ENCODE measurements at regions not wholly inside any gene's neighbourhood (a gene's known extent, or its start where the extent isn't known, plus 50 kb on each side); places are given as distances from the start of the nearest gene placed in this dataset.
A peak's percentile ranks its signal among the peaks of the same experiment; 100 is the strongest.

DNA sequence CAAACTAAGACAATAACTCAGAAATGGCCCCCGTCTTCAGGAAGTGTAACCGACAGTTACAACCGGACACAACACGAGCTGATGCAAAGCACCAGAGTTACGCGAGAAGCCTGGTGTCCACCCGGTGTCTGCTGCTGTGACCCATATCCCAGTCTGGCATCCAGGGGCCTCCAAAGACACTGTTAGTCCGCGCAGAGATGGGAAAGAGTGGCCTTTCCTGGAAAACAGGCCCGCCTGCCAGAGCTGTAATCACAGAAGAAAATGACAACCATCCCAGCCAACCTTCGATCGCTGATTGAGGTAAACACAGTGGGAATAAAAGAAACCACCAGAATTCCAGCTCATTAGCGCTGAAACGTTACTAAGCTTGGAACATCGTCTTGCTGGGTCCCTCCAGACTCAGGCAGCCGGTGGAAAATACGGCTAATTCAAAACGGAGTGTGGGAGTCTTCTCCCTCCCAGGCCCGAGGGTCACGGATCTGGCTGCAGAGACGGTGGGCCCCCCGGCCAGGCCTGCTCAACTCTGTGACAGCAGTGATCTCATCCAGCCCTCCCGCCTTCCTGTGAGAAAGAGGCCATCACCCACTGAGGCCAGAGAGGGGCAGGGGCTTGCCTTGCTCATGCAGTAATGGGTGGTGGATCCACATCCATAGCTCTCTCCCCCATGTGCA, 273.9 kb upstream of the RTL1 start:
- DNase-seq (ENCODE audit: extremely low read depth in 1 of 11, low read depth in 9 of 11, low spot score in 4 of 11), result peak in 8 of 11 donors; percentile 15 to 49 (median 36)

DNA sequence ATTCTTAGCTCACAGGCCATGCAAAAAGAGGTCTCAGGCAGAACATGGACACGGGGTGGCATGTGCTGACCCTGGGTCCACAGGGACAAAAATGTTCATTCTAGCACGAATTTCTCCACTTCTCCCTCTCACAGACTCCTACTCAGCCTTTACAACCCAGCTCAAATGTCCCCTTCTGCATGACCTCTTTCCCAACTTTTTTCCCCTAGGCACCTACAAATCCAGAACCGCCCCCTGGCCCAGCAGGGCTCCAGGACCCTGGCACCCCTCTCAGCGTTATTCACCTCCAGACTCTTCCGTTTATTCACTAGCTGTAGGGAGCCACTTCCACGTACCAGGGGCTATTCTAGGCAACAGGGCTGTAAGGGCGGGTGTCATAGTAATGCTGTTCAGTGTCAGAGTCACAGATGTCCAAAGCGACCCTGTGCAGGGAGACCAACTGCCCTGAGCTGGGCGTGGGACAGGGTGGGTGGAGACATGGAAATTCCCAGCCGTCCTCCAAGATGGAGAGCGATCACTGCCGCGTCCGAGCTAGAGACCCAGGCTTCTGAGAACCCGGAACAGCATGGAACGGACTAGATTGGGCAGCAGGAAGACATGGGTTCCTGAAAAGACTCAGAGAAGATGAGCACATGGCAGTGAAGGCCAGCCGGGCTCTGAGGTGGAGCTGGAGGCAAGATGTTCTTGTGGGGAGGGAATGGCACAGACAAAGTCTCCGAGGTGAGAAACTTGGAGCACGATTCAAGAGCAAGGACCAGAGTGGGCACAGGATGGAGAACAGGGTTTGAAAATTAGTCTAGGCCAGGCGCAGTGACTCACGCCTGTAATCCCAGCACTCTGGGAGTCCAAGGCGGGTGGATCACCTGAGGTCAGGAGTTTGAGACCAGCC, 274.9 kb upstream of the RTL1 start:
- DNase-seq (ENCODE audit: extremely low read depth in 1 of 11, low read depth in 9 of 11, low spot score in 4 of 11), result no peak

DNA sequence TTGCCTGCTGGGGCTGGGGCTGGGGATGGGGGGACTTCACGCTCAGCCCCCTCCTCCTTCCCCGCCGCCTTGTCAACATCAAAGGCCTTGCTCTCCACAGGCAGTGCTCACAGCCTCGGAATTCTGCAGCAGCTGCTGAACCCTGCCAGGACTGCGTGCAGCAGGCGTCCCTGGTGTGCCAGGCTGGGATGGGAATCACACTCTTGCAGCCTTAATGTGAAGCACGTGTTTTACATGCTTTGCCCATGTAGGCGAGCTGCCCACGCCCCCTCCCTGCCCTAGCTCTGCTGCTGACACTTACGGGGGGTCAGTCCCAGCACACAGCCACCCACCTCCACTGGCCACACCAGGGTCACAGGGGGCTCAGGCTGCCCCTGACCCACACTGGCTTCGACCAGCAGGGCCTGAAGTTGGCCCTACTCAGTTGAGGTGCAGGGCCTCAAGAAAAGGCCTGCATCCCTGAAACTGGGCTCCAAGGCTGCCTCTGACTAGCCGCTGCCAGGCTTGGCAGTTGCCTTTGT, 276.2 kb upstream of the RTL1 start:
- DNase-seq (ENCODE audit: extremely low read depth in 1 of 11, low read depth in 9 of 11, low spot score in 4 of 11), result no peak

DNA sequence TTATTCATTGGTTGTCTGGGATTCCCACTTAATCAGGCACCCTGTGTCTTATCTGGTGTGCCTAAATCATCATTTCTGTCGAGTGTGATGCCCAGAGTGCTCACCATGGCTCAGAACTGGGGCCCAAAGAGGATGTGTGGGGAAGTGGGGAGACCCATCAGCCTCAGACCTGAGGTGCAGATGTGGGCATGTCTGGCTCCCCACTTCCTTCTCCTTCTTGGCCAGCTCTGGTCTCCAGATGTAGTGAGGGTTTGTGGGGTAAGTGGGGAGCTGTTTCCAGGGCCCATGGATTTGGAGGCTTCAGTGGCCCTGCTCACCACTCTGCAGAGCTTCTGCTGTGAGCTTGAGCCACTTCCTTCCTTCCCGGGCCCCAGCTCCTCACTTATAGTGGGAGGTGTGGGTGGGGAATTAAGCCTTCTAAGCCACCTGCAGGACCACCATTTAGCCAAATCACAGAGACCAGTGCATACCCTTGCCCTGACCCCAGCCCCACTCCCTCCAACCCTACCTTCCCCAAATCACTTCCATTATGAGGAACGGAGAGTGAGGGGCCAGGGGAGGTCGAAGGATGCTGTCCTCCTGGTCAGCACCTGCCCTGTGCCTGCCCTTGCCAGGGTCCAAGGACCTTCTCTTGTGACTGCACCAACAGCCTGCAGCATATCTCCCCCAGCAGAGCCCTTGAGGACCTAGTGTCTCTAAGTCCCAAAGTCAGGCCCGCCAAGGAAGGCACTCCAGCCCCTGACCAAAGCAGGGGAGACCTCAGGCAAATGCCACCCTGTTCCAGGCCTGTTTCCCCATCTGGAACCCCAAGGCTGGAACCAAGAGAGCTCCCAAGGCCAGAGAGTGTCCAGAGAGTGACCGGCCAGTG, 278.2 kb upstream of the RTL1 start:
- no peak for DNase-seq (ENCODE audit: extremely low read depth in 1 of 11, low read depth in 9 of 11, low spot score in 4 of 11)

DNA sequence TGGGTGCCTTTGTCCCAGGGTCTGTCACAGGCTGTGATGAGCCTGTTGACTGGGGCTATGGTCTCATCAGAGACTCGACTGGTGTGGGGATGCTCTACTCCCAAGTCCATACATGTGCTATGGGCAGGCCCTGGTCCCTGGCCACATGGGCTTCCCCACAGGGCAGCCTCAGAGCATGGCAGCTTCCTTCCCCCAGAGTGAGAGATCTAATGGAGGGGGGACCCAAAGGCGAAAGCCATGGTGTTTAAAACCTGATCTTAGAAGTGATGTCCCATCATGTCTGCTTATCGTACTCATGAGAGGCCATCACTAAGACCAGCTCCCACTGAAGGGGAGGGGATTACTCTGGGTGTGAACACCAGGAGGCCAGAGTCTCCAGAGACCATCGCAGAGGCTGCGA, 279.0 kb upstream of the RTL1 start:
- no peak for DNase-seq (ENCODE audit: extremely low read depth in 1 of 11, low read depth in 9 of 11, low spot score in 4 of 11)

DNA sequence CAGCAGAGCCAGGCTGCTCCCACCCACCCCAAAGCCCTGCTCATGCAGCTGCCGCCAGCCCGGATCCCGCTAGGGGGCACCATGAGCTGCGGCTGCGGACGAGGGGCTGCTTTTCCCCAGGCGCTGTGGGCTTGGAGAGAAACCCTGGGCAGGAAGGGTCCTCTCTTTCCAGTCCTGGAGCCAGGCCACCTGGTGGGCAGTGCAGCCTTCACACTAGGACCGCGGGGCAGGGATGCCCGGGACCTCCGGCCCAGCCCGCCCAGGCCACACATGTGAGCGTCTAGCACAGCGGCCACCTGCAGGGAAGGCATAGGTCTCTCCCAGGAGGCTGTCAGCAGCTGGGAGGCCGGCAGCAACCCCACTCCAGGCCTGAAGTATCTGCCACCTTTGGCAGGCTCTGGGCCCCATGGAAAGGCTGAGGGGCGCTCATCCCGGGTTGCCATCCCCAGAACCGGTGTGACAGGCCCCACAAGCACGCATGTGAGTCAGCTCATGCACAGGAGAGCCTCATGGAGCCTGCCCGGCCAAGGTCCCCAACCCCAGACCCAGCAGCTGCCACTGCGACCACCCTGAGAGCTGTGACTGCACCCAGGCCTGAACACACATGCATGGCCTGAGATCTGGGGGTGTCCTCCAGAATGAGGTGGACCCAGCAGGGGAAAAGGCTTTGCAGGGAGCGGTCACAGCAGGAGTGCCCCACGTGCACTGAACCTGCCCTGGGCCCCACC, 280.0 kb upstream of the RTL1 start:
- DNase-seq (ENCODE audit: extremely low read depth in 1 of 11, low read depth in 9 of 11, low spot score in 4 of 11), result peak in 10 of 11 donors; percentile 23 to 54 (median 40)

DNA sequence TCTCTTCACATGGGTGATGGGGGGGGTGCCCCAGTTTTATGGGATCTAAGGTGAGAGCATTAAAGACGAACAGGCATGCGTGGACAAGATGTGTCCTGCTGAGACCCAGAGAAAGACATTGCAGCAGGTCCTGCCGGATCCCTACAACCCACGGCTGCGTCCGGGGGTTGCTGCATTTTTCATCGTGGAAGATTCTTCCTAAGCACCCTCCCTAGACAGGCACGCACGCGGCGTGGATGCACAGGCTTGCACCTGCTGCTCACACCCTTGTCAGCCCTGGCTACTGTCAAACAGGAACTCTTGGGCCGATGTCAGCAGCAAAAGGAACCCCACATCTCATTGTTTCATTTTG, 280.6 kb upstream of the RTL1 start:
- DNase-seq (ENCODE audit: extremely low read depth in 1 of 11, low read depth in 9 of 11, low spot score in 4 of 11), result no peak

DNA sequence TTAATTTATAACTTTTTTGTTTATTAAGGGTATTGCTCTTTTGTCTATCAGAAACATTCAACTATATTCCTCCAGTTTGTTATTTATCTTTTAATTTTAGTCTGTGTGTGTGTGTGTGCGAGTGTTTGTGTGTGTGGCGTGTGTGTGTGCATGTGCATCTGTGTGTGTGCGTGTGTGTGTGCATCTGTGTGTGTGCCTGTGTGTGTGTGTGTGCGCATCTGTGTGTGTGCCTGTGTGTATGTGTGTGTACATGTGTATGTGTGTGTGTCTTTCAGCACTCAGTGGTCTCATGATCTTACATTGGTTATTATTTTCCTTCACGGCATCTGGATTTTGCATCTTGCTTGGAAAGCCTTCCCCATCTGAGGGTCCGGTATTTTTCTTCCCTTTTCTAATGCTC, 281.1 kb upstream of the RTL1 start:
- DNase-seq (ENCODE audit: extremely low read depth in 1 of 11, low read depth in 9 of 11, low spot score in 4 of 11), result no peak

DNA sequence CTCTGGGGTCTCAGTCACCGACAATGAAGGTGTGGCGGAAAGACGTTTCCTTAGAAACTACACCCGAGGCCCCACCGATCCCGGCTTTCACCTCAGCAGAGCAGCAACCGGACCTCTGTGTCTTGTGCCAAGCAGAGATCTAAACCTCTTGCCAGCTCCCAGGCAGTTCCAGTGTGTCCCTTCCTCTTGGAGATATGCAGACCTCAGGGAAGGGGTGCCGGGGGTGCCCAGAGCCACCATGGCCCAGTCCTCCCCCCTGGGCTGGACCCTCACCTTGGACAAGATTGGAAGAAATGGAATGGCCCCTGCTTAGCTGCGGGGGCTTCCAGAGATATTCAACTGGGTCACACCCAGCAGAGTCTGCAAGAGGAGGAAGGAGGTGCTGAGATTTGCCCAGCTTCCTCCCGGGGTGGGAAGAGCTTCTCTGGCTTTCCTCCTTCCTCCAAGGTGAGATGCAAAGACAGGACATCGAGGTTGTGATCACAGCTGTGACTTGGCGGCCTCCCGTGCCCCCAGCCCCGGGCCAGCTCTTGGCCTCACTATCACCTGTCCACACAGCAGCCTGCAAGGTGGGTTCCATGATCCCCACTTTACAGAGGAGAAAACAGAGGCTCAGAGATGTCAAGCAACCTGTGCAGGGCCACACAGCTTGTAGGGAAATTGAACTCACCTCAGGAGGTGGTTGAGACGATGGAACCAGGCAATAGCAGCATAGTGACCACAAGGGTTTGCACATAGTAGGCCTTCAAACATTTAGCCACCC, 281.7 kb upstream of the RTL1 start:
- DNase-seq (ENCODE audit: extremely low read depth in 1 of 11, low read depth in 9 of 11, low spot score in 4 of 11), result no peak

DNA sequence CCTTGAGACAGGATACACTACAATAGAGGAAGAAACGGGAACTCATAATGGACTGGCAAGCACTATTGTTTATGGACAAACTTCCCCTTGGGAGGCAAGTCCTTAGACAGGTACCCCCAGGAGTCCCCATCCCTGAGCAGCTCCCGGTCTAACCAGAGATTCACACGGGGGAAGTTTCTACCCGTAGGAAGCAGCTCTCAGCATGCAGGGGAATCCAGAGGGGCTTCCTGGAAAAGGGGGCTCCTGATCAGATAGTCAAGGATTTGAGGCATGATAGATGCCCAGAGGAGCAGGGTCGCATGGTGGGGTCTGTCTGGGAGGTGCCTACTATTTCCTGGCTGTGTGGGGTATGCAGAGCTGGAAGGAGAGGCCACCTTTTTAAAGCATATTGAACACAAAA, 282.4 kb upstream of the RTL1 start:
- DNase-seq (ENCODE audit: extremely low read depth in 1 of 11, low read depth in 9 of 11, low spot score in 4 of 11), result no peak

DNA sequence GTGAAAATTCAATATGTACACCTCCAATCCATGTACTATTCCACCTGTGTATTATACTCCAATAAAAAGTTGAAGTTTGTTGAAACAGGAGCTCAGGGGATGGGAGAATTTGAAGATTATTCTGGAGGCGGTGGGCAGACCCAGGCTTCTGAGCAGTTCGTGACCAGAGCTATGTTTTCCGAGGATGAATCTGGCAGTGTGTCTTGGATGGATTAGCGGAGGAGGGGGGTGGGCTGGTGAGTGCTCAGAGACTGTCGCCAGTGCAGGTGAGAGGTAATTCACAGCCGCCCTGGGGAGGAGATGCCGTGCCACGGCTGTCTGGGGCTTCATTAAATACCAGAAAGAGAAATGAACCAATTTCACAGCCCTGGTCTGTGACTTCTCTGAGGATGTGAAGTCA, 283.0 kb upstream of the RTL1 start:
- DNase-seq (ENCODE audit: extremely low read depth in 1 of 11, low read depth in 9 of 11, low spot score in 4 of 11), result no peak

DNA sequence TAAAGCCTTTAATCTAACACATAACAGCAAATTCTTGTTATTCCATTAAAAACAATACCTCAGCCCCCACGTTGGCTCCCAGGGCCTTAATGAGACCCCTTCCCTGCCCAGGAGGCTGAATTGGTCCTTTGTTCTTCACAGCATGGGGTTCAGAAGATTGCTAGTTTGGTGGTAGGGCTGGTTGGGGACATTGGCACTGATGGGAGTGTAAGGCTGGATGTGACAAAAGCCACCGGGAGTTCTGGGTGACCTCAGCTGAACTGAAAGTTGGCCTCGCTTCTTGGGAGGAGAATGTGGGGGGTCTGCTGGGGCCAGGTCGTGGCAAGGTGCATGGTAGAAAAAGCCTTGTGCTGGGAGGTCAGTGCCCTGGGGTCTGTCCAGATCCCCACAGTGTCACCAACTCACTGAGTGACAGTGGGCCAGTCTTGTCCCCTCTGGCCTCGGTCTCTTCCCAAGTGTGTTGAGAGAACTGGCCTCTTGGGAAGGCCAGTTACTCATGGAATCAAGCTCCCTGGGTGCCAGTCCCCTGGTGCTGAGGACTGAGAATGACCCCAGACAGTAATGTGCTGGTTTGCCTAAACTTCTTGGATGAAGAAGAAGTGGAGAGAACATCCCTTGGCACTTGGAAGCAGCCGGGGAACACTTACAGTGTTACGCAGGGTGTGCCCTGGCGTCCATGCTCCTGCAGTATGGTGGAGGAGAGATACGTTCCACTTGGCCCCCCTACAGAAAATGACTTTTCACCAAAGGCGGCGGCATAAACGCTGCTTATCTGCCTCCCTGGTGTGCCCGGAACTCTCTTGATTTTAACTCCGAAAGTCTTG, 283.7 kb upstream of the RTL1 start:
- no peak for DNase-seq (ENCODE audit: extremely low read depth in 1 of 11, low read depth in 9 of 11, low spot score in 4 of 11)

DNA sequence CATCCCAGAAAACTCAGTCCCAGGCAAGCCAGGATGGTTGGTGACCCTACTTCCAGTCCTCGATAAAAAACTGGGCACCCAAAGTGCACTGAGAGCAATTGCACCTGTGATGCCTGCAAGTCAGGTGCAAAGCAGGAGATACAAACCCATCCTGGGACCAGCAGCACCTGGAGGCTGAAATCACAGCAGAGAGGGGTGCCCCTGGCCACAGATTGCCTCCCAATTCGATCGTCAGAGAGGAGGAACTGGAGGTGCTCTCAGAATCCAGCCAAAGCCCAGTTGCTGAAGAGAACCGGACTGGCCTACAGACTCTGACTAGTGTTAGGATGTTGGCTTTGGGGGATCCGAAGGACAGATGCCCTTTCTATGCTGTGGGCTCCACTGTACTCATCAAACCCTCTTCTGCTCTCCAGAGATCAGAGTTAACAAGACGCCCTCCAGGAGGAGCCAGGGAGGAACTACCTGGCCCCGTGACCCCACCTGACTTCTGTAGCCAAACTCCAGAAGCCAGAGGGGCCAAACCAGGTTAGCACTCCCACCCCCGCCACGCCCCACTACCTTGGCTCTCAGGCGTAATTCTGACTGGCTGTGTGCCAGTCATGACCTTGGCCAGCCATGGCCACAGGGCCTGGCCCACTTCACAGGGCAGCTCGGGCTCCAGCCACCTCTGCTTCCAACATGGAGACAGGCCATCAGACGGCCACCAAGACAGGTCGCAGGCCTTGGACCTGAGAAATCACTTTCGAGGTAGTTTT, 284.5 kb upstream of the RTL1 start:
- no peak for DNase-seq (ENCODE audit: extremely low read depth in 1 of 11, low read depth in 9 of 11, low spot score in 4 of 11)

DNA sequence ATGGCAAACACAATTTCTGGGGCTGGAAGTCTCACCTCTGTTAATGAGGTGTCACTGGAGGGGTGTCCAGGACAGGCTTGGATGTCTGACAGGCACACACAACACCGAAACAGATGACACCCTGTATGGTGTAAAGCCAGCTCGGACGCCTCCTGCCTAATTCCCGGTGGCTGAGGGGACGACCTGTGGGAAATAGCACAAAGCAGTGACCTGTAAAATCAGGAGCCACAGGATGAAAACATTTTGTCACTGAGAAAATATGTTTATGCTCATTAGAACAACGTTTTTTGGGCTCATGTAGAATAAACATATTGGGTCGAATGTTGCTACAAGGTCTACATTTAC, 285.0 kb upstream of the RTL1 start:
- DNase-seq (ENCODE audit: extremely low read depth in 1 of 11, low read depth in 9 of 11, low spot score in 4 of 11), result no peak

DNA sequence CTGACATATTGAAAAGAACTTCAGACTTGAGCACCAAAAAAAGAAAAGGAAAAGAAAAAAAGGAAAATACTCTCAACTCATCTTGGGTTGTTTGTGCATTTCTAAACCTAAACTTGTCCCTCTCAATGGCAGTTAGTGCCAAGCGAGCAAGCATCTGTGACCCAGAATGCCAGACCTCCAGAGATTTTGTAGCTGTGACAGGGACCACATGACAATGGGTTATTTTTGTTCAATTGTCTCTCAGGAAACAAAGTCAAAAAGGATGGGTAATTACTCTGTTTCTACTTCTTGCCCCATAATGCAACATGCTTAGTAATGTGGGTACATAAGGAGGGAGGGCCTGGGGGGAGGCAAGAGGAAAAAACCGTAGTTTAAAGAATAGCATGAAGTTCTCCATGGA, 285.7 kb upstream of the RTL1 start:
- no peak for DNase-seq (ENCODE audit: extremely low read depth in 1 of 11, low read depth in 9 of 11, low spot score in 4 of 11)

DNA sequence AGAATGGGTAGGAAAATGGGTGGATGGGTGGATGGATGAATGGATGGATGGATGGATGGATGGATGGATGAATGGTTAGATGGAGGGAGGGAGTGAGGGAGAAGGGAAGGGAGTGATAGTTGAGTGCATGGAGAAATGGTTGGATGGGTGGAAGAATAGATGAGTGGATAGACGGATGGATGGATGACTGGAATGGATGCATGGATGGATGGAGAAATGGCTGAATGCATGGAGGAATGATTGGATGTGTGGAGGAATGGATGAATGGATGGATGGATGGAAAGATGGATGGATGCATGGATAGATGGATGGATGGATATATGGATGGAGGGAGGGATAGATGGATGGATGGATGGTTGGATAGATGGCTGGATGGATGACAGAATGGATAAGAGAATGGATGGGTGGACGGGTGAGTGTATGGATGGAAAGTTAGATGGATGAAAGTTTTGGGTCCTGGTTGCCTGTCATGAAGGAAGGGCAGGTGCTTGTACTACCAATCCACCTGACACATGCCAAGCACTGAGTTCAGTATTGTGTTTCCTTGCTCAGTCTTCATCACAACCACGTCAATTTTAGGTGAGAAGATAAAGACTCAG, 286.5 kb upstream of the RTL1 start:
- DNase-seq (ENCODE audit: extremely low read depth in 1 of 11, low read depth in 9 of 11, low spot score in 4 of 11), result no peak

Measured in renal cortex interstitium (tissue), 11 donors.